ENCODE measurements at regions not wholly inside any gene's neighbourhood (a gene's known extent, or its start where the extent isn't known, plus 50 kb on each side); places are given as distances from the start of the nearest gene placed in this dataset.
A peak's percentile ranks its signal among the peaks of the same experiment; 100 is the strongest.
"Not testable (repeated sequence)": the region's sequence is repeated elsewhere in the genome, so short reads cannot be mapped to it uniquely, and the experiment has no call there.

GRCh38 chr10:35780970-35781642 lies 139.0 kb upstream of the FZD8 start:
- Histone ChIP-seq H3K36me3 (ENCODE audit: control insufficient read depth, insufficient read depth, low read length, severe bottlenecking) (no peaks in the 10 kb centered on the region), H3K9me3 (ENCODE audit: control insufficient read depth, low read length) (peaks cover 5% of the 10 kb centered on the region), H3K9ac (ENCODE audit: low read length) (no peak overlapping the region), H3K27me3 (replicated peaks; ENCODE audit: control insufficient read depth, insufficient read depth, low read length) (peaks cover 8% of the 10 kb centered on the region), H3K4me3 (ENCODE audit: low read length) (no peak overlapping the region), H3K4me1 (ENCODE audit: control insufficient read depth, insufficient read depth, low read length) (peaks cover 11% of the 10 kb centered on the region)
- DNase-seq (ENCODE audit: low read depth) = no peak

GRCh38 chr10:35778306-35778705 lies 136.2 kb upstream of the FZD8 start:
- DNase-seq (ENCODE audit: low read depth) = no peak

GRCh38 chr10:35776557-35776956 lies 134.5 kb upstream of the FZD8 start:
- not testable (repeated sequence) for H3K4me3 ChIP-seq (ENCODE audit: low read length); H3K4me1 ChIP-seq (ENCODE audit: control insufficient read depth, insufficient read depth, low read length); DNase-seq (ENCODE audit: low read depth); H3K9me3 ChIP-seq (ENCODE audit: control insufficient read depth, low read length); H3K27me3 ChIP-seq (replicated peaks; ENCODE audit: control insufficient read depth, insufficient read depth, low read length); H3K36me3 ChIP-seq (ENCODE audit: control insufficient read depth, insufficient read depth, low read length, severe bottlenecking); H3K9ac ChIP-seq (ENCODE audit: low read length)

More at GRCh38 chr10:35778306-35778705, 136.2 kb upstream of the FZD8 start:
- Histone ChIP-seq H3K9ac (ENCODE audit: low read length) (no peak overlapping the region), H3K36me3 (ENCODE audit: control insufficient read depth, insufficient read depth, low read length, severe bottlenecking) (no peaks in the 10 kb centered on the region), H3K4me1 (ENCODE audit: control insufficient read depth, insufficient read depth, low read length) (peaks cover 7% of the 10 kb centered on the region), H3K9me3 (ENCODE audit: control insufficient read depth, low read length) (no peaks in the 10 kb centered on the region), H3K27me3 (replicated peaks; ENCODE audit: control insufficient read depth, insufficient read depth, low read length) (peaks cover 8% of the 10 kb centered on the region), H3K4me3 (ENCODE audit: low read length) (no peak overlapping the region)

DNA sequence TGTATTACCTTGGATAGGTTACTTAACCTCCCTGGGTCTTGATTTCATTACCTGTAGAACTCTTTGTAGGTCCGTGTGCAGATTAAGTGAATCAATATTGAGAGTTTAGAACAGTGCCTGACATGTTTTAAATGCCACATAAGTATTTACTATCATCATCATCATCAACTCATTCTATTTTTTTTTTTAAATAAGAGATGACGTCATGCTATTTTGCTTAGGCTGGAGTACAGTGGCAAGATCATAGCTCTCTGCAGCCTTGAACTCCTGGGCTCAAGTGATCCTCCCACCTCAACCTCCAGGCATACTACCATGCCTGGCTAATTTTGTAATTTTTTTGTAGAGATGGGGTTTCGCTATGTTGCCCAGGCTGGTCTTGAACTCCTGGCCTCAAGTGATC lies 132.0 kb upstream of the FZD8 start:
- no peaks in the 10 kb centered on the region for H3K9me3 ChIP-seq (ENCODE audit: control insufficient read depth, low read length)
- no peaks in the 10 kb centered on the region for H3K36me3 ChIP-seq (ENCODE audit: control insufficient read depth, insufficient read depth, low read length, severe bottlenecking)
- no peak overlapping the region for H3K4me3 ChIP-seq (ENCODE audit: low read length)
- H3K27me3 ChIP-seq (replicated peaks; ENCODE audit: control insufficient read depth, insufficient read depth, low read length) = peaks cover 5% of the 10 kb centered on the region
- no peak for DNase-seq (ENCODE audit: low read depth)
- no peaks in the 10 kb centered on the region for H3K4me1 ChIP-seq (ENCODE audit: control insufficient read depth, insufficient read depth, low read length)
- H3K9ac ChIP-seq (ENCODE audit: low read length) = no peak overlapping the region

DNA sequence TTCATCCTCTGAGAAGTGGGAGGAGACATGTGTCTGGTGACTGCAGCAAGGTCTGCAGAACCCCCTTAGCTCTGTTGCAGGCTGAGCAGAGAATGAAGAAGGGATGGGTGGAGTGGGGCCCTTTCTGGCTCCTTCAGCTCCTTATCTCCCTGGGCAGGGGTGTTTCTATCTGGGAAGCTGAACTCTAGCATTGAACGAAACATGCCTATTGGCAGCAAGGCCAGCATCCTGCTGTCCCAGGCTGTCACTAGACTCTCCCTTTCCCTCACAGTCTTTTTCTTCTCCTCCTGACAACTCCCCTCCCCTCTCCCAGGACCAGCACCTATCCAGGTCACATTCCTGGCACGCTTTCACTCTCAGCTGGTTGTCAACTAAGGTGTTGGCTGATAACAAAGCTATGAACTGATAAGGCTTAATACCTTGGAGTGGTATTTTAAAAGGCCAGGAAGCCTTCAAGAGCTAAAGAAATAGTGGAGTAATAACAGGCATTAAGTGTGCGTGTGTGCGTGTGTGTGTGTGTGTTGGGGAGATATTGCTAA lies 128.8 kb upstream of the FZD8 start:
- no peaks in the 10 kb centered on the region for H3K27me3 ChIP-seq (replicated peaks; ENCODE audit: control insufficient read depth, insufficient read depth, low read length)
- H3K36me3 ChIP-seq (ENCODE audit: control insufficient read depth, insufficient read depth, low read length, severe bottlenecking) = no peaks in the 10 kb centered on the region
- peaks cover 11% of the 10 kb centered on the region for H3K4me1 ChIP-seq (ENCODE audit: control insufficient read depth, insufficient read depth, low read length)
- no peak overlapping the region for H3K9ac ChIP-seq (ENCODE audit: low read length)
- no peaks in the 10 kb centered on the region for H3K9me3 ChIP-seq (ENCODE audit: control insufficient read depth, low read length)
- no peak overlapping the region for H3K4me3 ChIP-seq (ENCODE audit: low read length)
- no peak for DNase-seq (ENCODE audit: low read depth)

DNA sequence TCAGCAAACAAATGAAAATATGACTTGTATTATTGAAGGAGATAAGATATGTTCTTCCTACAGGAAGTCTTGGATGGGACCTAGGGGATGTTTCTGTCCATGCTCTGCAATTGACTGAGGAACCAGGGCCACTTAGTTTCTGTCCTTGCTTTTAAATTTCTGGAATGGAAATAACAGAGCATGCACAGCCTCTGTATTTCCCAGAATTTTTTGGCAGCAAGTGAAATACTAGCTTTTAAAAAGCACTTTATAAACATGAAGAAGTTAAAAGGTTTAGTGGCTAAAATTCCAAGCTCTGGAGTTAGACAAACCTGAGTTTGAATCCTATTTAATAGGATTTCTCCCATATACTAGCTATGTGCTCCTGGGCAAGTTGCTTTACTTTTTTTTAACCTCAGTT lies 127.7 kb upstream of the FZD8 start:
- H3K9me3 ChIP-seq (ENCODE audit: control insufficient read depth, low read length) = no peaks in the 10 kb centered on the region
- H3K36me3 ChIP-seq (ENCODE audit: control insufficient read depth, insufficient read depth, low read length, severe bottlenecking) = no peaks in the 10 kb centered on the region
- no peak overlapping the region for H3K4me3 ChIP-seq (ENCODE audit: low read length)
- DNase-seq (ENCODE audit: low read depth) = no peak
- no peaks in the 10 kb centered on the region for H3K27me3 ChIP-seq (replicated peaks; ENCODE audit: control insufficient read depth, insufficient read depth, low read length)
- peaks cover 11% of the 10 kb centered on the region for H3K4me1 ChIP-seq (ENCODE audit: control insufficient read depth, insufficient read depth, low read length)
- H3K9ac ChIP-seq (ENCODE audit: low read length) = no peak overlapping the region

DNA sequence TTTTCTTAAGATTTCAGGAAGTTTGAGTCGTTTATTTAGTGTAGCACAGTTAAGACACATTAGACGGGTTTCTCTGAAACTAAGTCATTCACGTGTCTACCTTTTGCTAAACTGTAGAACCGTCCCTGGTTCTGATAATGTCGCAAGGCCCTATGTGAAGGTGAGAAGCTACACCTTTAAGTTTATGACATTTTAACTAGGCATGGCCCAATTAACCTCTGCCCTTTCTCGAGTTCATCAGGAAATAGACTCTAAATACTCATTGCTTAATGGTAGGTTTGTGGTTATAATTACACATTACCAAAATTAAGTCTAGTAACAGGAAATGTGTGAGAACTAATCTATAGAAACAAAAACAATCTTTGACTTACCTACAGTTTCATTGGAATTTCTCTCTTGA lies 126.6 kb upstream of the FZD8 start:
- no peak for DNase-seq (ENCODE audit: low read depth)
- H3K9me3 ChIP-seq (ENCODE audit: control insufficient read depth, low read length) = no peaks in the 10 kb centered on the region
- no peaks in the 10 kb centered on the region for H3K36me3 ChIP-seq (ENCODE audit: control insufficient read depth, insufficient read depth, low read length, severe bottlenecking)
- no peak overlapping the region for H3K9ac ChIP-seq (ENCODE audit: low read length)
- peaks cover 11% of the 10 kb centered on the region for H3K4me1 ChIP-seq (ENCODE audit: control insufficient read depth, insufficient read depth, low read length)
- H3K27me3 ChIP-seq (replicated peaks; ENCODE audit: control insufficient read depth, insufficient read depth, low read length) = no peaks in the 10 kb centered on the region
- no peak overlapping the region for H3K4me3 ChIP-seq (ENCODE audit: low read length)

DNA sequence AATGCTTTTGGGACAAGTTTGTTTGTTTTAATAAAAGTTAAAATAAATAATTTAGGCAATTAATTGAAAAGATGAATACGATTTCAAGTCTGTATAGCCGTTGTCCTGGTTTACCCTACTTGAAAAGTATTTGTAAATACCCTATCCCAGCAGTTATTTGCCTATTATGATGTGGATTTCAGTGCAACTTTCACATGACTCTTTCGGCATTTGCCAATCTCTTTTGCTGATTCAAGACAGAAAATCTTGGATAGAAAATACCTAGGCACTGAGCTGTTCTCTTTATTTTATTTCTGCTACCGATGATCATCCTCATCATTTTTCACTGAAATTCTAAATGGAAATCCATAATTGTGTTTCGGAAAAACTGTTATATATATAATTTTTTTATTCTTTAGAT lies 125.9 kb upstream of the FZD8 start:
- peak; percentile 4 for DNase-seq (ENCODE audit: low read depth)
- Histone ChIP-seq H3K9me3 (ENCODE audit: control insufficient read depth, low read length) (no peaks in the 10 kb centered on the region), H3K4me3 (ENCODE audit: low read length) (peak overlapping the region; percentile 57), H3K4me1 (ENCODE audit: control insufficient read depth, insufficient read depth, low read length) (peaks cover 11% of the 10 kb centered on the region), H3K9ac (ENCODE audit: low read length) (peak overlapping the region; percentile 1), H3K36me3 (ENCODE audit: control insufficient read depth, insufficient read depth, low read length, severe bottlenecking) (no peaks in the 10 kb centered on the region), H3K27me3 (replicated peaks; ENCODE audit: control insufficient read depth, insufficient read depth, low read length) (no peaks in the 10 kb centered on the region)

DNA sequence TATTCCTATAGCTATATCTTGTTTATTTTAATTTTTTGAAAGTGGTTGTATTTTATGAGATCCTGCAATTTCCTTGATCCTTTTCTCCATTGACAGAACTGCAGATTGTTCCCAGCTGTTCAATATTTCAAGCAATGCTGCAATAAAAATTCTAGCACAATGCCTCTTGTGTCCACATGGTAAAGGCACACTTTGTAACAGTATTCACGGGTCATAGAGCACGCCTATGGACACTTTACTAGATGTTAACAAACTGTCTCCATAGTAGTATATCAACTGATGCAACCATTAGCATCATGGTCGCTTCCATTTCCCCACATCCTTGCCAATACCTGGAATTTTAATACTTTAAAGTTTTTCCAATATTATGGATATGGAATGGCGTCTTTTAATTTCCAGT lies 123.9 kb upstream of the FZD8 start:
- Histone ChIP-seq H3K9ac (ENCODE audit: low read length) (no peak overlapping the region), H3K4me1 (ENCODE audit: control insufficient read depth, insufficient read depth, low read length) (peaks cover 11% of the 10 kb centered on the region), H3K4me3 (ENCODE audit: low read length) (no peak overlapping the region), H3K27me3 (replicated peaks; ENCODE audit: control insufficient read depth, insufficient read depth, low read length) (no peaks in the 10 kb centered on the region), H3K36me3 (ENCODE audit: control insufficient read depth, insufficient read depth, low read length, severe bottlenecking) (no peaks in the 10 kb centered on the region), H3K9me3 (ENCODE audit: control insufficient read depth, low read length) (no peaks in the 10 kb centered on the region)
- no peak for DNase-seq (ENCODE audit: low read depth)

- H3K9ac ChIP-seq (ENCODE audit: low read length) = peak overlapping the region; percentile 16
- no peaks in the 10 kb centered on the region for H3K27me3 ChIP-seq (replicated peaks; ENCODE audit: control insufficient read depth, insufficient read depth, low read length)
- H3K4me1 ChIP-seq (ENCODE audit: control insufficient read depth, insufficient read depth, low read length) = peaks cover 11% of the 10 kb centered on the region
- no peak for DNase-seq (ENCODE audit: low read depth)
- H3K9me3 ChIP-seq (ENCODE audit: control insufficient read depth, low read length) = no peaks in the 10 kb centered on the region
- H3K4me3 ChIP-seq (ENCODE audit: low read length) = no peak overlapping the region
- no peaks in the 10 kb centered on the region for H3K36me3 ChIP-seq (ENCODE audit: control insufficient read depth, insufficient read depth, low read length, severe bottlenecking)
Observed at GRCh38 chr10:35765066-35765527, 123.0 kb upstream of the FZD8 start.

DNA sequence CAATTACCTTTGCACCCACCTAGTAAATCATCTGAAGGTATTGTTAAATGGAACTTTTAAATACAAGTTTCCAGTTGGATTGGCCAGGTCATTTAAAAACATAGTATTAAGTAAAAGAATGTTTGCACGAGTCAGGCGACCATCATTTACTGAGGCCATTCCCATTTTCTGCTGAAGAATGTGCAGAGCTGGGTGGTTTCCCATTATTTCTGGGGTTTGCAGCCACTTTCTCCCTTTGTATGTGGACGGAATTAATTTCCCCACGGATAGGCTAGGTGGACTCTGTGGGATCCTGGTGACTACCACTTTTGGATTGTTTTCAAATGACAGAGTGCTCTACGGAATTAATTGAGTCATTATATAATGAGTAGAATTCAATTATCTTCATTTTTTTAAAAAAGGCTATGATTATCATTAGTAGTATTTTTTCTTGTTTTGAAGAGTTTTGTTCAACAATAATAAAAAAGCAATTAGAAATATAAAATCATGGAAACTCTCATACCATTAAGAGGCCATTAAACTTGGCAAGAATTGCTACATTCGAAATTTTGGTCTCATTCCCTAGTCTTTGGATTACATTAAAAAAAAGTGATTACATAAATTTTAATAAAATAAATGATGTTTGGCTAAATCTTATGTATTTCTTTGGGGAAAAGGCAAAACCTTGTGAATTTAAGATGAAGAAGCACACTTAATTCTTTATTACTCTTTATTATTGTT lies 120.4 kb upstream of the FZD8 start:
- peaks cover 13% of the 10 kb centered on the region for H3K4me1 ChIP-seq (ENCODE audit: control insufficient read depth, insufficient read depth, low read length)
- H3K9me3 ChIP-seq (ENCODE audit: control insufficient read depth, low read length) = no peaks in the 10 kb centered on the region
- H3K9ac ChIP-seq (ENCODE audit: low read length) = no peak overlapping the region
- H3K36me3 ChIP-seq (ENCODE audit: control insufficient read depth, insufficient read depth, low read length, severe bottlenecking) = no peaks in the 10 kb centered on the region
- H3K27me3 ChIP-seq (replicated peaks; ENCODE audit: control insufficient read depth, insufficient read depth, low read length) = no peaks in the 10 kb centered on the region
- H3K4me3 ChIP-seq (ENCODE audit: low read length) = no peak overlapping the region
- DNase-seq (ENCODE audit: low read depth) = no peak

Measured in adipocyte (in vitro differentiated cells).